ENCODE measurements at regions not wholly inside any gene's neighbourhood (a gene's known extent, or its start where the extent isn't known, plus 50 kb on each side); places are given as distances from the start of the nearest gene placed in this dataset.

- no peak overlapping the region for H3K4me3 ChIP-seq (ENCODE audit: low read depth, low read length)
- TF ChIP-seq CTCF (conservative IDR thresholded peaks at IDR 0.05; ENCODE audit: low read depth, low read length): no peak
- DNase-seq (ENCODE audit: low read depth): no peak
Measured at GRCh38 chr3:1727242-1727641, 371.4 kb upstream of the CNTN4 start.

GRCh38 chr3:1728510-1728909, 370.2 kb upstream of the CNTN4 start:
- no peak for TF ChIP-seq CTCF (conservative IDR thresholded peaks at IDR 0.05; ENCODE audit: low read depth, low read length)
- DNase-seq (ENCODE audit: low read depth): no peak
- H3K4me3 ChIP-seq (ENCODE audit: low read depth, low read length): no peak overlapping the region

GRCh38 chr3:1734494-1735122, 364.1 kb upstream of the CNTN4 start:
- H3K4me3 ChIP-seq (ENCODE audit: low read depth, low read length): no peak overlapping the region
- DNase-seq (ENCODE audit: low read depth): no peak
- TF ChIP-seq CTCF (conservative IDR thresholded peaks at IDR 0.05; ENCODE audit: low read depth, low read length): no peak

GRCh38 chr3:1752205-1752604, 346.5 kb upstream of the CNTN4 start:
- no peak overlapping the region for H3K4me3 ChIP-seq (ENCODE audit: low read depth, low read length)
- TF ChIP-seq CTCF (conservative IDR thresholded peaks at IDR 0.05; ENCODE audit: low read depth, low read length): no peak
- DNase-seq (ENCODE audit: low read depth): no peak

GRCh38 chr3:1766384-1766783, 332.3 kb upstream of the CNTN4 start:
- no peak for DNase-seq (ENCODE audit: low read depth)
- no peak for TF ChIP-seq CTCF (conservative IDR thresholded peaks at IDR 0.05; ENCODE audit: low read depth, low read length)
- no peak overlapping the region for H3K4me3 ChIP-seq (ENCODE audit: low read depth, low read length)

- no peak overlapping the region for H3K4me3 ChIP-seq (ENCODE audit: low read depth, low read length)
- no peak for TF ChIP-seq CTCF (conservative IDR thresholded peaks at IDR 0.05; ENCODE audit: low read depth, low read length)
- no peak for DNase-seq (ENCODE audit: low read depth)
Measured at GRCh38 chr3:1773679-1774078, 325.0 kb upstream of the CNTN4 start.

- DNase-seq (ENCODE audit: low read depth): no peak
- no peak for TF ChIP-seq CTCF (conservative IDR thresholded peaks at IDR 0.05; ENCODE audit: low read depth, low read length)
- no peak overlapping the region for H3K4me3 ChIP-seq (ENCODE audit: low read depth, low read length)
Measured at GRCh38 chr3:1774597-1774996, 324.1 kb upstream of the CNTN4 start.

Measured in epithelial cell of proximal tubule (primary cell).